Thoracic aorta (tissue), 2 donors: ENCODE measurements at regions not wholly inside any gene's neighbourhood (a gene's known extent, or its start where the extent isn't known, plus 50 kb on each side); places are given as distances from the start of the nearest gene placed in this dataset.

ENCODE experiments used
- ATAC-seq: fragments of 150-250 bp; one replicate; pipeline ENCODE4 v1.8.0; 2017; ENCODE audit warnings: low read depth; ENCODE audit not compliant: insufficient number of reproducible peaks, low FRiP score
- DNase-seq: peaks from one replicate; pipeline ENCODE4 v3.0.0-alpha.2; 2020; ENCODE audit warnings: low spot score
- H3K27ac ChIP-seq, 2 donors: fragments of 200-600 bp; sonication (generic); 1 replicate in 1 of 2; 2 replicates in 1 of 2; pipeline ENCODE4 v1.5.1; 2016; ENCODE audit warnings: mild to moderate bottlenecking in 2 of 2, moderate library complexity in 2 of 2
- H3K27me3 ChIP-seq: fragments of 200-600 bp; sonication (generic); replicated peaks from 2 replicates; pipeline ENCODE4 v1.6.0; 2016; ENCODE audit warnings: mild to moderate bottlenecking; ENCODE audit not compliant: insufficient read depth
- H3K36me3 ChIP-seq: fragments of 200-600 bp; sonication (generic); one replicate; pipeline ENCODE4 v1.5.1; 2016
- H3K4me1 ChIP-seq, 2 donors: fragments of 200-600 bp; sonication (generic); 1 replicate in 1 of 2; 2 replicates in 1 of 2; pipeline versions ENCODE4 v1.5.1 to v1.6.0; 2016; ENCODE audit warnings: low read depth in 2 of 2, mild to moderate bottlenecking in 1 of 2; ENCODE audit not compliant: control insufficient read depth in 1 of 2
- H3K4me3 ChIP-seq: fragments of 200-600 bp; sonication (generic); 2 replicates; pipeline ENCODE4 v1.5.1; 2016; ENCODE audit warnings: mild to moderate bottlenecking
- H3K9me3 ChIP-seq: fragments of 200-600 bp; sonication (generic); 2 replicates; pipeline ENCODE4 v1.5.1; 2016
- CTCF ChIP-seq: fragments of 200-600 bp; sonication (generic); IDR thresholded peaks from one replicate; pipeline ENCODE4 v1.5.1; 2019; ENCODE audit warnings: antibody characterized with exemption

GRCh38 chr16:66146798-66147197 is 219.7 kb upstream of the CDH5 start:
- DNase-seq (no peak), ATAC-seq (no peak)

GRCh38 chr16:66144641-66145040 is 221.8 kb upstream of the CDH5 start:
- H3K9me3 ChIP-seq, result no peaks in the 10 kb centered on the region
- no peak for TF ChIP-seq CTCF
- ATAC-seq (no peak), DNase-seq (no peak)
- no peaks in the 10 kb centered on the region for H3K36me3 ChIP-seq
- H3K27ac ChIP-seq, result no peak overlapping the region
- no peak overlapping the region for H3K4me3 ChIP-seq
- H3K27me3 ChIP-seq, result no peaks in the 10 kb centered on the region
- H3K4me1 ChIP-seq, result no peaks in the 10 kb centered on the region

More at GRCh38 chr16:66146798-66147197, 219.7 kb upstream of the CDH5 start:
- Histone ChIP-seq H3K4me1 (no peaks in the 10 kb centered on the region), H3K27me3 (no peaks in the 10 kb centered on the region), H3K9me3 (no peaks in the 10 kb centered on the region), H3K36me3 (no peaks in the 10 kb centered on the region), H3K4me3 (no peak overlapping the region), H3K27ac (no peak overlapping the region)
- TF ChIP-seq CTCF, result no peak

GRCh38 chr16:66143415-66143814 is 223.1 kb upstream of the CDH5 start:
- Histone ChIP-seq H3K4me3 (no peak overlapping the region), H3K27me3 (no peaks in the 10 kb centered on the region), H3K4me1 (no peaks in the 10 kb centered on the region), H3K9me3 (no peaks in the 10 kb centered on the region), H3K27ac (no peak overlapping the region), H3K36me3 (no peaks in the 10 kb centered on the region)
- ATAC-seq (no peak), DNase-seq (no peak)
- TF ChIP-seq CTCF, result no peak

- no peaks in the 10 kb centered on the region for H3K4me1 ChIP-seq
- no peaks in the 10 kb centered on the region for H3K36me3 ChIP-seq
- H3K27me3 ChIP-seq, result no peaks in the 10 kb centered on the region
- H3K4me3 ChIP-seq, result no peak overlapping the region
- ATAC-seq (no peak), DNase-seq (no peak)
- no peaks in the 10 kb centered on the region for H3K9me3 ChIP-seq
- no peak for TF ChIP-seq CTCF
- no peak overlapping the region for H3K27ac ChIP-seq
Measured at GRCh38 chr16:66141885-66142284, 224.6 kb upstream of the CDH5 start.

GRCh38 chr16:66137853-66138252 is 228.6 kb upstream of the CDH5 start:
- H3K27ac ChIP-seq, result no peak overlapping the region
- no peak for ATAC-seq
- H3K9me3 ChIP-seq, result no peaks in the 10 kb centered on the region
- no peak for DNase-seq
- no peaks in the 10 kb centered on the region for H3K27me3 ChIP-seq
- peaks cover 9 to 18% of the 10 kb centered on the region in 2 donors for H3K4me1 ChIP-seq
- H3K36me3 ChIP-seq, result no peaks in the 10 kb centered on the region
- no peak overlapping the region for H3K4me3 ChIP-seq
- no peak for TF ChIP-seq CTCF
